PC-9 (cell line): ENCODE measurements at regions not wholly inside any gene's neighbourhood (a gene's known extent, or its start where the extent isn't known, plus 50 kb on each side); places are given as distances from the start of the nearest gene placed in this dataset.

Experiments used
- EZH2 ChIP-seq: fragments of 200-600 bp; sonication (generic); IDR thresholded peaks from 2 replicates; pipeline ENCODE4 v1.8.0; 2017; ENCODE audit warnings: antibody characterized with exemption, low read depth
- TF ChIP-seq, protein P1 (sequence below): fragments of 200-600 bp; sonication (generic); conservative IDR thresholded peaks from 2 replicates; pipeline ENCODE4 v1.6.1; 2017; ENCODE audit warnings: mixed run types, antibody characterized with exemption, mild to moderate bottlenecking, moderate library complexity

DNA sequence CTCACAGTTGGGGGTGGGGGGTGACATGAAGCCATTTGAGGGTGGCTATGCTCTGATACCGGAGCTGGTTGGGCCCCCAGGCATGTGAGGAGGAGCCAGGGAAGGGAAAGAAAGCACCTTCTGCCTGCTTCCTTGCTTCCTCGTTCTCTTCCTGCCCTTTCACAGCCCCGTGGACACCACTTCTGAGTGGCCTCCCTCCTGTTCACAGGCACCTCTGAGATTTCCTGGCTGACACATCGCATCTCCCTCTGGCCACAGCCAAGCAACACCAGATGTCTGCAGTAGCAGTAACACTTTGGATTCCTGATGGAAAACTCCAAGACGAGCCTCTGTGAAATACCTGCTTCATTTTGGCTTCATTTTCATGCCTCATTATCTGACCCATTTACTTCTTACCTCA lies 64.7 kb upstream of the ST3GAL5 start:
- no peak for TF ChIP-seq EZH2
- TF ChIP-seq, protein P1, sequence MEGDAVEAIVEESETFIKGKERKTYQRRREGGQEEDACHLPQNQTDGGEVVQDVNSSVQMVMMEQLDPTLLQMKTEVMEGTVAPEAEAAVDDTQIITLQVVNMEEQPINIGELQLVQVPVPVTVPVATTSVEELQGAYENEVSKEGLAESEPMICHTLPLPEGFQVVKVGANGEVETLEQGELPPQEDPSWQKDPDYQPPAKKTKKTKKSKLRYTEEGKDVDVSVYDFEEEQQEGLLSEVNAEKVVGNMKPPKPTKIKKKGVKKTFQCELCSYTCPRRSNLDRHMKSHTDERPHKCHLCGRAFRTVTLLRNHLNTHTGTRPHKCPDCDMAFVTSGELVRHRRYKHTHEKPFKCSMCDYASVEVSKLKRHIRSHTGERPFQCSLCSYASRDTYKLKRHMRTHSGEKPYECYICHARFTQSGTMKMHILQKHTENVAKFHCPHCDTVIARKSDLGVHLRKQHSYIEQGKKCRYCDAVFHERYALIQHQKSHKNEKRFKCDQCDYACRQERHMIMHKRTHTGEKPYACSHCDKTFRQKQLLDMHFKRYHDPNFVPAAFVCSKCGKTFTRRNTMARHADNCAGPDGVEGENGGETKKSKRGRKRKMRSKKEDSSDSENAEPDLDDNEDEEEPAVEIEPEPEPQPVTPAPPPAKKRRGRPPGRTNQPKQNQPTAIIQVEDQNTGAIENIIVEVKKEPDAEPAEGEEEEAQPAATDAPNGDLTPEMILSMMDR, result no peak
